Kidney (tissue), 13 donors: ENCODE measurements at regions not wholly inside any gene's neighbourhood (a gene's known extent, or its start where the extent isn't known, plus 50 kb on each side); places are given as distances from the start of the nearest gene placed in this dataset.

Source experiments
- DNase-seq, 5 donors: peaks; one replicate each; pipeline ENCODE4 v3.0.0-alpha.2; 2013 to 2020
- FAIRE-seq: peaks from 2 replicates; lab custom pipeline; 2012; peaks lifted over from hg19 to GRCh38; lab: Jason Lieb, UNC
- H3K27ac ChIP-seq, 2 donors: one replicate each; pipeline ENCODE4 v1.7.0; 2013; ENCODE audit warnings: low read depth in 2 of 2, low read length in 2 of 2, inconsistent platforms in 1 of 2
- H3K27me3 ChIP-seq: one replicate; pipeline ENCODE4 v1.7.1; 2013; ENCODE audit warnings: low read length, inconsistent platforms; ENCODE audit not compliant: control insufficient read depth, insufficient read depth
- H3K36me3 ChIP-seq, 3 donors: one replicate each; pipeline versions ENCODE4 v1.7.0 to v1.7.1; 2013; ENCODE audit warnings: low read length in 3 of 3, control low read depth in 1 of 3, inconsistent platforms in 1 of 3; ENCODE audit not compliant: insufficient read depth in 3 of 3, control insufficient read depth in 2 of 3
- H3K4me1 ChIP-seq, 3 donors: one replicate each; pipeline versions ENCODE4 v1.7.0 to v1.7.1; 2013; ENCODE audit warnings: low read length in 3 of 3, inconsistent platforms in 1 of 3, low read depth in 1 of 3; ENCODE audit not compliant: control insufficient read depth in 2 of 3, insufficient read depth in 2 of 3
- H3K4me3 ChIP-seq, 3 donors: one replicate each; pipeline versions ENCODE4 v1.7.0 to v1.8.1; 2013; ENCODE audit warnings: low read length in 3 of 3, control low read depth in 1 of 3, inconsistent platforms in 1 of 3
- H3K9ac ChIP-seq, 3 donors: one replicate each; pipeline versions ENCODE4 v1.7.0 to v1.7.1; 2013; ENCODE audit warnings: low read length in 3 of 3, control low read depth in 1 of 3, inconsistent platforms in 1 of 3
- H3K9me3 ChIP-seq, 3 donors: one replicate each; pipeline versions ENCODE4 v1.7.0 to v1.7.1; 2013; ENCODE audit warnings: low read length in 3 of 3, control low read depth in 1 of 3, inconsistent platforms in 1 of 3; ENCODE audit not compliant: control insufficient read depth in 2 of 3, insufficient read depth in 1 of 3
- intact Hi-C: fragments of 100-400 bp; cut with DNase I; formaldehyde crosslinking; loops from one replicate; pipeline ENCODE4 v1.11.1; 2022
- TF ChIP-seq, protein P1 (sequence below): IDR thresholded peaks from 3 replicates; pipeline ENCODE4 v1.5.1; 2012; ENCODE audit warnings: mild to moderate bottlenecking, moderate library complexity, borderline replicate concordance; ENCODE audit not compliant: insufficient read depth; ENCODE audit errors: extremely low read depth
- donor health status: control.
- donor health status: control.
- donor health status: control.
- donor health status: control.
- donor health status: control.
- donor health status: DM: yes; HTN: yes; CAD: no.
- donor health status: Normal renal cell carcinoma (clear cell type).

DNA sequence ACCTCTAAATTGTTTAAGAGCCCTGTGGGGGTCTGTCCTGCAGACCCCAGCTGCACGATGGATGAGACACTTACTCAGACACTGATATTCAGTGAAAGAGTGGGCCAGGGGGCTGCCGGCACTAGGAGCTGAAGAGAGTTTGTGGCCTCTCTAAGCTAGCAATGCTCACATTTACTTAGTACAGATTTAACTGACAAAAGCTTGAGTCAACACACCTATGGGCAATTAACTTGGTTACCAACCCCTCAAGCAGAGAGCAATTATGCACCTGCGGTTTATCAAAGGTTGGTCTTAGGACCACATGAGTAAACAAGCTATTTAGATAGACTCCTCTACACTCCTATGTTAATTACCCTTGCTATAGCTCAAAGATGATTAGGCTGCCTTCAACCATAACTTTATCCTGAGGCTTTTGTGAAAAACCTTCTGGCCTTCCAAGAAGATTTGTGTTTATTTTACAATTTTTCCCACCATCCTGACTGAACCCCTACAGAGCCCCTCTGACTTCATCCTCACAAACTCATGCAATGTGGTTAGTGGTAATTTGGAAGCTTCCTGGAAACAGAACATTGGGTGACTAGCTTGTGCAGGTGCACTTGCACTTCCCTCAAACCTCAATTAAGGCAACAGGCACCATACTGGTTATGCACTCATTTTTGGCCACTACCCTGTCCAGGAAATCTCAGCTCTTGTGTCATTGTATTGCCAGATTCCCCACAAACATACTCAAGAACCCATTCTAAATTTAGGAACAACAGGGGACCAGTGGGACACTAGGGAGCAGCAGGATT is 234.4 kb upstream of the ITM2A start:
- Histone ChIP-seq H3K4me1 (no peaks in the 10 kb centered on the region), H3K27me3 (no peaks in the 10 kb centered on the region), H3K36me3 (no peaks in the 10 kb centered on the region), H3K4me3 (no peak overlapping the region), H3K9me3 (no peaks in the 10 kb centered on the region), H3K27ac (no peak overlapping the region), H3K9ac (no peak overlapping the region)
- peak in 1 of 5 donors; percentile 2 for DNase-seq
- TF ChIP-seq, protein P1, sequence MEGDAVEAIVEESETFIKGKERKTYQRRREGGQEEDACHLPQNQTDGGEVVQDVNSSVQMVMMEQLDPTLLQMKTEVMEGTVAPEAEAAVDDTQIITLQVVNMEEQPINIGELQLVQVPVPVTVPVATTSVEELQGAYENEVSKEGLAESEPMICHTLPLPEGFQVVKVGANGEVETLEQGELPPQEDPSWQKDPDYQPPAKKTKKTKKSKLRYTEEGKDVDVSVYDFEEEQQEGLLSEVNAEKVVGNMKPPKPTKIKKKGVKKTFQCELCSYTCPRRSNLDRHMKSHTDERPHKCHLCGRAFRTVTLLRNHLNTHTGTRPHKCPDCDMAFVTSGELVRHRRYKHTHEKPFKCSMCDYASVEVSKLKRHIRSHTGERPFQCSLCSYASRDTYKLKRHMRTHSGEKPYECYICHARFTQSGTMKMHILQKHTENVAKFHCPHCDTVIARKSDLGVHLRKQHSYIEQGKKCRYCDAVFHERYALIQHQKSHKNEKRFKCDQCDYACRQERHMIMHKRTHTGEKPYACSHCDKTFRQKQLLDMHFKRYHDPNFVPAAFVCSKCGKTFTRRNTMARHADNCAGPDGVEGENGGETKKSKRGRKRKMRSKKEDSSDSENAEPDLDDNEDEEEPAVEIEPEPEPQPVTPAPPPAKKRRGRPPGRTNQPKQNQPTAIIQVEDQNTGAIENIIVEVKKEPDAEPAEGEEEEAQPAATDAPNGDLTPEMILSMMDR, result no peak
- intact Hi-C loops, result no loop called here
- FAIRE-seq, result no peak

DNA sequence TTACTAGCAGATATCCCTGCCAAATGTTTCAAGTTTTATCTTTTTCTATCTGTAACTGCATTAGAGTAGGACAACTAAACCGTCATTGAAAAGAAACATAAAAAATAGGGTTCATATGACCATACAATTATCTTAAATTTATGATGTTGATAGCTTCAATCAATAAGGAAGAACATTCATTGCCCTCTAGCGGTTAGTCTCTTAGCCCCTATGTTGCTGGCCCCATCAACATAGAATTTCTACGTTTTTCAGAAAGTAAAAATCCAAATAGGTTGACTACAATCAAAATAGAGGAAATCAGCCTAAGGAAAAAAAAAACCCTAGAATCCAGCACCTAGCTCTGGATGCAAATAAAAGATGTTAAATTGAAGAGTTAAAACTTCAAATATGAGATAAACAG is 225.1 kb upstream of the ITM2A start:
- Histone ChIP-seq H3K4me3 (no peak overlapping the region), H3K9me3 (no peaks in the 10 kb centered on the region), H3K9ac (no peak overlapping the region), H3K27ac (no peak overlapping the region), H3K36me3 (no peaks in the 10 kb centered on the region), H3K27me3 (no peaks in the 10 kb centered on the region), H3K4me1 (no peaks in the 10 kb centered on the region)
- intact Hi-C loops, result no loop called here
- FAIRE-seq, result no peak
- no peak for DNase-seq
- TF ChIP-seq, protein P1, result no peak

DNA sequence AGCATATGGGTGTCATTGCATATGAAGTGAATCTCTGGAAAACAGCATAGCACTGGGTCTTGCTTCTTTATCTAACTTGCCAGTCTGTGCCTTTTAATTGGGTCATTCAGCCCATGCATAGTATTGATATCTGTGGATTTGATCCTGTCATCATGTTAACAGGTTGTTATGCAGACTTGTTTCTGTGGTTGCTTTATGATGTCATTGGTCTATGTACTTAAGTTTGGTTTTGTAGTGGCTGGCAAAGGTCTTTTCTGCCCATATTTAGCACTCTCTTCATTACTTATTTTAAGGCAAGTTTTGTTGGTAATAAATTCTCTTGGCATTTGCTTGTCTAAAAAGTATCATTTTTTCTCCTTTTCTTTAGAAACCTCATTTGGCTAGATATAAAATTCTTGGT is 221.1 kb upstream of the ITM2A start:
- Histone ChIP-seq H3K9ac (no peak overlapping the region), H3K27ac (no peak overlapping the region), H3K27me3 (no peaks in the 10 kb centered on the region), H3K36me3 (no peaks in the 10 kb centered on the region), H3K4me3 (no peak overlapping the region), H3K9me3 (no peaks in the 10 kb centered on the region), H3K4me1 (no peaks in the 10 kb centered on the region)
- FAIRE-seq (no peak), DNase-seq (no peak)
- TF ChIP-seq, protein P1, result no peak
- intact Hi-C loops, result no loop called here
